ENCODE measurements at regions not wholly inside any gene's neighbourhood (a gene's known extent, or its start where the extent isn't known, plus 50 kb on each side); places are given as distances from the start of the nearest gene placed in this dataset.

- ChIA-PET CTCF (no interaction called here), POLR2A (no interaction called here)
- TF ChIP-seq CTBP1 (IDR thresholded peaks at IDR 0.05; ENCODE audit: borderline replicate concordance) (no peak), FOXK2 (IDR thresholded peaks at IDR 0.05) (no peak), ARNT (IDR thresholded peaks at IDR 0.05) (no peak), PKNOX1 (IDR thresholded peaks at IDR 0.05) (no peak), ZNF384 (IDR thresholded peaks at IDR 0.05) (no peak), HDGF (IDR thresholded peaks at IDR 0.05; ENCODE audit: borderline replicate concordance) (no peak), TARDBP (IDR thresholded peaks at IDR 0.05) (no peak), SP1 (IDR thresholded peaks at IDR 0.05) (no peak), BHLHE40 (IDR thresholded peaks at IDR 0.05; ENCODE audit: borderline replicate concordance) (no peak), L3MBTL2 (conservative IDR thresholded peaks at IDR 0.05) (no peak), LEF1 (IDR thresholded peaks at IDR 0.05; ENCODE audit: borderline replicate concordance) (no peak), SUZ12 (IDR thresholded peaks at IDR 0.05) (no peak), NFRKB (IDR thresholded peaks at IDR 0.05) (no peak), FOXA1 (IDR thresholded peaks at IDR 0.05) (no peak), ELF4 (IDR thresholded peaks at IDR 0.05) (no peak), FOXM1 (IDR thresholded peaks at IDR 0.05; ENCODE audit: borderline replicate concordance) (no peak)
- no peak for DNase-seq (ENCODE audit: extremely low spot score)
These were observed 411.9 kb upstream of the ACTRT1 start for GRCh38 chrX:128464116-128464515.

GRCh38 chrX:128460835-128461234, 408.6 kb upstream of the ACTRT1 start:
- CTCF ChIA-PET: no interaction called here
- peak; percentile 17 for DNase-seq (ENCODE audit: extremely low spot score)
- POLR2A ChIA-PET: no interaction called here
- TF ChIP-seq SP1 (IDR thresholded peaks at IDR 0.05) (no peak), ZNF384 (IDR thresholded peaks at IDR 0.05) (no peak), CTBP1 (IDR thresholded peaks at IDR 0.05; ENCODE audit: borderline replicate concordance) (no peak), TARDBP (IDR thresholded peaks at IDR 0.05) (no peak)

- POLR2A ChIA-PET: no interaction called here
- no peak for TF ChIP-seq LEF1 (IDR thresholded peaks at IDR 0.05; ENCODE audit: borderline replicate concordance)
- no peak for TF ChIP-seq NFRKB (IDR thresholded peaks at IDR 0.05)
- TF ChIP-seq SUZ12 (IDR thresholded peaks at IDR 0.05): no peak
- TF ChIP-seq ZNF384 (IDR thresholded peaks at IDR 0.05): no peak
- TF ChIP-seq PKNOX1 (IDR thresholded peaks at IDR 0.05): no peak
- TF ChIP-seq ELF4 (IDR thresholded peaks at IDR 0.05): no peak
- no peak for TF ChIP-seq FOXA1 (IDR thresholded peaks at IDR 0.05)
- no peak for TF ChIP-seq ARNT (IDR thresholded peaks at IDR 0.05)
- TF ChIP-seq FOXM1 (IDR thresholded peaks at IDR 0.05; ENCODE audit: borderline replicate concordance): no peak
- TF ChIP-seq L3MBTL2 (conservative IDR thresholded peaks at IDR 0.05): no peak
- CTCF ChIA-PET: no interaction called here
- no peak for DNase-seq (ENCODE audit: extremely low spot score)
These were observed 406.7 kb upstream of the ACTRT1 start for GRCh38 chrX:128458888-128459287.

- CTCF ChIA-PET: no interaction called here
- POLR2A ChIA-PET: no interaction called here
- no peak for DNase-seq (ENCODE audit: extremely low spot score)
- TF ChIP-seq CTBP1 (IDR thresholded peaks at IDR 0.05; ENCODE audit: borderline replicate concordance) (no peak), LEF1 (IDR thresholded peaks at IDR 0.05; ENCODE audit: borderline replicate concordance) (no peak), SP1 (IDR thresholded peaks at IDR 0.05) (no peak), ELF4 (IDR thresholded peaks at IDR 0.05) (no peak), ARNT (IDR thresholded peaks at IDR 0.05) (no peak), FOXM1 (IDR thresholded peaks at IDR 0.05; ENCODE audit: borderline replicate concordance) (no peak), SUZ12 (IDR thresholded peaks at IDR 0.05) (no peak), ZNF384 (IDR thresholded peaks at IDR 0.05) (no peak), FOXK2 (IDR thresholded peaks at IDR 0.05) (no peak), HDGF (IDR thresholded peaks at IDR 0.05; ENCODE audit: borderline replicate concordance) (no peak)
These were observed 405.5 kb upstream of the ACTRT1 start for GRCh38 chrX:128457674-128458073.

GRCh38 chrX:128439159-128439558, 387.0 kb upstream of the ACTRT1 start:
- POLR2A ChIA-PET: no interaction called here
- CTCF ChIA-PET: no interaction called here
- TF ChIP-seq PKNOX1 (IDR thresholded peaks at IDR 0.05) (0 out of 2 replicates have a peak, but pooled peaks have one; percentile 41), FOXM1 (IDR thresholded peaks at IDR 0.05; ENCODE audit: borderline replicate concordance) (no peak)
- DNase-seq (ENCODE audit: extremely low spot score): no peak

- ChIA-PET POLR2A (no interaction called here), CTCF (no interaction called here)
- DNase-seq (ENCODE audit: extremely low spot score): no peak
- TF ChIP-seq HDGF (IDR thresholded peaks at IDR 0.05; ENCODE audit: borderline replicate concordance) (no peak), BHLHE40 (IDR thresholded peaks at IDR 0.05; ENCODE audit: borderline replicate concordance) (no peak), NFRKB (IDR thresholded peaks at IDR 0.05) (no peak), SUZ12 (IDR thresholded peaks at IDR 0.05) (no peak), CTBP1 (IDR thresholded peaks at IDR 0.05; ENCODE audit: borderline replicate concordance) (no peak), PKNOX1 (IDR thresholded peaks at IDR 0.05) (no peak), SP1 (IDR thresholded peaks at IDR 0.05) (no peak), FOXM1 (IDR thresholded peaks at IDR 0.05; ENCODE audit: borderline replicate concordance) (no peak), TARDBP (IDR thresholded peaks at IDR 0.05) (no peak), FOXA1 (IDR thresholded peaks at IDR 0.05) (no peak), ELF4 (IDR thresholded peaks at IDR 0.05) (no peak), FOXK2 (IDR thresholded peaks at IDR 0.05) (no peak)
These were observed 385.9 kb upstream of the ACTRT1 start for GRCh38 chrX:128438082-128438481.

All from HEK293T (cell line).